ENCODE measurements at regions not wholly inside any gene's neighbourhood (a gene's known extent, or its start where the extent isn't known, plus 50 kb on each side); places are given as distances from the start of the nearest gene placed in this dataset.

- H3K4me1 ChIP-seq = no peaks in the 10 kb centered on the region
- intact Hi-C loops (cut with DNase I) = no loop called here
- no peaks in the 10 kb centered on the region for H3K36me3 ChIP-seq (replicated peaks in 1 of 2; ENCODE audit: insufficient read depth in 1 of 2, low read depth in 2 of 2)
- TF ChIP-seq CTCF (IDR thresholded peaks at IDR 0.05) (no peak), POLR2A (IDR thresholded peaks at IDR 0.05) (no peak)
- H3K27me3 ChIP-seq = no peaks in the 10 kb centered on the region
- WGBS, 2 donors = 45 to 60% methylated on average over 1 of the region's 1 CpG
- no peaks in the 10 kb centered on the region for H3K9me3 ChIP-seq
- no peak for DNase-seq
- H3K4me3 ChIP-seq = no peak overlapping the region
- H3K27ac ChIP-seq = no peak overlapping the region
- ATAC-seq = no peak
Measured at GRCh38 chr3:104397713-104398112, 969.0 kb upstream of the ALCAM start.

GRCh38 chr3:104402902-104403301 is 963.8 kb upstream of the ALCAM start:
- TF ChIP-seq POLR2A (IDR thresholded peaks at IDR 0.05) = no peak
- no peak for TF ChIP-seq CTCF (IDR thresholded peaks at IDR 0.05)
- Histone ChIP-seq H3K4me1 (no peaks in the 10 kb centered on the region), H3K27ac (no peak overlapping the region), H3K36me3 (replicated peaks in 1 of 2; ENCODE audit: insufficient read depth in 1 of 2, low read depth in 2 of 2) (no peaks in the 10 kb centered on the region), H3K27me3 (no peaks in the 10 kb centered on the region), H3K4me3 (no peak overlapping the region), H3K9me3 (no peaks in the 10 kb centered on the region)
- 74 to 89% methylated on average over 2 of the region's 2 CpGs for WGBS, 2 donors
- ATAC-seq (no peak), DNase-seq (no peak)
- intact Hi-C loops (cut with DNase I) = no loop called here

- intact Hi-C loops (cut with DNase I) = no loop called here
- 51 to 65% methylated on average over 4 of the region's 4 CpGs for WGBS, 2 donors
- DNase-seq (no peak), ATAC-seq (no peak)
- Histone ChIP-seq H3K9me3 (no peaks in the 10 kb centered on the region), H3K27me3 (no peaks in the 10 kb centered on the region), H3K27ac (no peak overlapping the region), H3K4me3 (no peak overlapping the region), H3K36me3 (replicated peaks in 1 of 2; ENCODE audit: insufficient read depth in 1 of 2, low read depth in 2 of 2) (no peaks in the 10 kb centered on the region), H3K4me1 (no peaks in the 10 kb centered on the region)
- TF ChIP-seq POLR2A (IDR thresholded peaks at IDR 0.05) (no peak), CTCF (IDR thresholded peaks at IDR 0.05) (no peak)
Measured at GRCh38 chr3:104411757-104412156, 955.0 kb upstream of the ALCAM start.

GRCh38 chr3:104412608-104413580 is 953.8 kb upstream of the ALCAM start:
- Histone ChIP-seq H3K4me1 (no peaks in the 10 kb centered on the region), H3K36me3 (replicated peaks in 1 of 2; ENCODE audit: insufficient read depth in 1 of 2, low read depth in 2 of 2) (no peaks in the 10 kb centered on the region), H3K9me3 (no peaks in the 10 kb centered on the region), H3K27me3 (no peaks in the 10 kb centered on the region), H3K27ac (no peak overlapping the region), H3K4me3 (no peak overlapping the region)
- no peak for DNase-seq
- intact Hi-C loops (cut with DNase I) = no loop called here
- WGBS, 2 donors = 57 to 66% methylated on average over 9 of the region's 9 CpGs
- TF ChIP-seq CTCF (IDR thresholded peaks at IDR 0.05) (no peak), POLR2A (IDR thresholded peaks at IDR 0.05) (no peak)
- ATAC-seq = no peak

Data from body of pancreas (tissue), 4 donors.